Progenitor cell of endocrine pancreas (in vitro differentiated cells): ENCODE measurements at regions not wholly inside any gene's neighbourhood (a gene's known extent, or its start where the extent isn't known, plus 50 kb on each side); places are given as distances from the start of the nearest gene placed in this dataset.
"Not testable (repeated sequence)": the region's sequence is repeated elsewhere in the genome, so short reads cannot be mapped to it uniquely, and the experiment has no call there.

ENCODE experiments used
- DNase-seq: peaks from one replicate; pipeline ENCODE4 v3.0.0; 2021; ENCODE audit warnings: low spot score; ENCODE audit not compliant: unreplicated experiment
- H3K27ac Mint-ChIP-seq: 2 replicates; pipeline ENCODE4 v1.8.0; 2021; ENCODE audit warnings: mild to moderate bottlenecking, moderate library complexity, mixed read lengths
- H3K27me3 Mint-ChIP-seq: 2 replicates; pipeline ENCODE4 v1.8.0; 2021; ENCODE audit warnings: mixed read lengths
- H3K36me3 Mint-ChIP-seq: 2 replicates; pipeline ENCODE4 v1.8.0; 2022; ENCODE audit warnings: mixed read lengths; ENCODE audit not compliant: insufficient read depth
- H3K4me1 Mint-ChIP-seq: 2 replicates; pipeline ENCODE4 v1.8.0; 2021; ENCODE audit warnings: low read depth, mixed read lengths
- H3K4me3 Mint-ChIP-seq: 2 replicates; pipeline ENCODE4 v1.8.0; 2021; ENCODE audit warnings: low read depth, mild to moderate bottlenecking, moderate library complexity, mixed read lengths
- H3K9me3 Mint-ChIP-seq: 2 replicates; pipeline ENCODE4 v1.8.0; 2021; ENCODE audit warnings: low read depth, mixed read lengths
- TF ChIP-seq, protein P1 (sequence below): fragments of 200-600 bp; sonication (generic); IDR thresholded peaks from one replicate; pipeline ENCODE4 v1.5.0; 2021; ENCODE audit warnings: antibody characterized with exemption, mild to moderate bottlenecking; ENCODE audit not compliant: unreplicated experiment

DNA sequence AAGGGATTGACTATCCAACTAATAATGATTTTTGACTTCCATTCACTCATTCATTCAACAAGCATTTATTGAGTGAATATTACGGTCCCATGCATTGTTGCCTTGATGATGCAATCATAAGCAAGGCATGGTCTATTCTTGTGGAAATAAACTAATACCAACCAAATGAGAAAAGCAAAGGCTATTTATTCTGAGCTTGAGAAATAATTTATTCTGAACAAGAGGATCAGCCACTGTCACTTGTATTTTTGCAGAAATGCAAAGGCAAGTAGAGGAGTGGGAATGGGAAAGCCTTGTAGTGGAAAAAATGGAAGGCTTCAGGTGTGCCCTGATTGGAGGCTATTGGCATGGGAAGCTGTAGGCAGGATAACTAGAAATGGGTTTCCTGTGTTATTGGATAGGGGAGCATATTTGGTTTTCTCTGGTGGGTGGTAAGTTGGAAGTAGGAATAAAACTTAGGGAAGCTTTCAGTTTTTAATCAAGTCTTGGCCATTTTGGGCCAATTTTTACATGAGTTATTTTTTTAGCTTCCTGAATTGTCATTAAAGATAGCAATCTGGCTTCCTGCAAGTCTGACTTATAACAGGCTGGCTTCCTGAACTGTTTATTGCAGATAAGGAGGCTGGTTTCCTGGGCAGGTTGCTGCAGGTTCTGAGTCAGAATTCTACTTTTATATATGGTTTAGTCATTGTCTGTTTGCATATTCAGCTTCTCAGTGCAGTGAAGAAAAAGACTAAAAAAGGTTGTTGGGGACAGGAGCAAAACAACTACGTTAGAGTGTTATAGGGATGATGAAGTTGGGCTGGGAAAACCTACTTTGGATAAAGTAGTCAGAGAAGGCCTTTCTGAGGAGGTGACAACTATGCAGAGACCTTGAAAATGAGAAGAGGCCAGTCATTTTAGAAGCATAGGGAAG is 106.7 kb downstream of the APIP start:
- H3K4me3 Mint-ChIP-seq, result no peak overlapping the region
- no peaks in the 10 kb centered on the region for H3K27me3 Mint-ChIP-seq
- H3K36me3 Mint-ChIP-seq, result peaks cover 40% of the 10 kb centered on the region
- TF ChIP-seq, protein P1, sequence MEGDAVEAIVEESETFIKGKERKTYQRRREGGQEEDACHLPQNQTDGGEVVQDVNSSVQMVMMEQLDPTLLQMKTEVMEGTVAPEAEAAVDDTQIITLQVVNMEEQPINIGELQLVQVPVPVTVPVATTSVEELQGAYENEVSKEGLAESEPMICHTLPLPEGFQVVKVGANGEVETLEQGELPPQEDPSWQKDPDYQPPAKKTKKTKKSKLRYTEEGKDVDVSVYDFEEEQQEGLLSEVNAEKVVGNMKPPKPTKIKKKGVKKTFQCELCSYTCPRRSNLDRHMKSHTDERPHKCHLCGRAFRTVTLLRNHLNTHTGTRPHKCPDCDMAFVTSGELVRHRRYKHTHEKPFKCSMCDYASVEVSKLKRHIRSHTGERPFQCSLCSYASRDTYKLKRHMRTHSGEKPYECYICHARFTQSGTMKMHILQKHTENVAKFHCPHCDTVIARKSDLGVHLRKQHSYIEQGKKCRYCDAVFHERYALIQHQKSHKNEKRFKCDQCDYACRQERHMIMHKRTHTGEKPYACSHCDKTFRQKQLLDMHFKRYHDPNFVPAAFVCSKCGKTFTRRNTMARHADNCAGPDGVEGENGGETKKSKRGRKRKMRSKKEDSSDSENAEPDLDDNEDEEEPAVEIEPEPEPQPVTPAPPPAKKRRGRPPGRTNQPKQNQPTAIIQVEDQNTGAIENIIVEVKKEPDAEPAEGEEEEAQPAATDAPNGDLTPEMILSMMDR, result no peak
- no peak overlapping the region for H3K27ac Mint-ChIP-seq
- H3K9me3 Mint-ChIP-seq, result peaks cover 15% of the 10 kb centered on the region
- no peak for DNase-seq
- peaks cover 8% of the 10 kb centered on the region for H3K4me1 Mint-ChIP-seq

DNA sequence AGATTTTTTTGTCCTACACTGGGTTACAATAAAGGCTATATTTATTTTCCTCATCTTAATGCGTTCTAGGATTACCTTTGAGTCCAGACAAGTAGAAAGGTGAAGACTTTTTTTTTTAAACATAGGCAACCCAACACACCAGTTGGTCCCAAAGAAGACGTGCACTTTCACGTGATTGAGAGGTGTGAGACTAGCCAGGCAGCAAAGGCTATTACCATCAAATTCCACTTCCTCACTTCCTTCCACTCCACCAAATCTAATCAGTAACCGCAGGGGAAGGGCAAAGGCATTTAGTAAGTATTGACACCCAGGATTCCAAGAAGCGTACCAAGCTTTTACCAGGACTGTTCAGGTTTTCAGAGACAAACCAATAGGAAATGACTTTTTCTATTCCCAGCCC is 109.3 kb downstream of the APIP start:
- TF ChIP-seq, protein P1, result no peak
- no peak overlapping the region for H3K27ac Mint-ChIP-seq
- H3K9me3 Mint-ChIP-seq, result peaks cover 5% of the 10 kb centered on the region

DNA sequence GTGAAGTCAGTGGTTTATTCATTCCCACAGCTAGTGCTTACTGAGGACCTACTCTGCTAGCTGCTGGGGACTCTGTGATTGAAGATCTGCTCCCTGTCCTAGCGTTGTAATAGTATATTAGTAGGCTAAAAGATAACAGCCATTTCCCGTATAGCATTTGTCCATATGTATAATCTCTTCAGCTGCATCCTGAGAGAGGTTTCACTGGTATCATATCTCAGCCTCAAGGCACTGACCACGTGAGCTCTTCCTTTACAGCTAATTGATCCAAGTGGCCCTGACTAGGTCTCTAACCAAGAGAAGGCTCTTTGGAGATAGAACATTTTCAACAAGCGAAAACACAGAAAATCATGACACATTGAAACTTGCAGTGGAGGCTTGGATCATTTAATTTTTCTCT is 110.2 kb downstream of the APIP start:
- TF ChIP-seq, protein P1, result no peak
- Mint-ChIP-seq H3K27ac (no peak overlapping the region), H3K36me3 (peaks cover 33% of the 10 kb centered on the region), H3K4me1 (peaks cover 17% of the 10 kb centered on the region), H3K4me3 (no peak overlapping the region), H3K9me3 (peaks cover 3% of the 10 kb centered on the region), H3K27me3 (no peaks in the 10 kb centered on the region)
- DNase-seq, result no peak

More for the DNA sequence above, 109.3 kb downstream of the APIP start:
- no peak overlapping the region for H3K4me3 Mint-ChIP-seq
- H3K27me3 Mint-ChIP-seq, result no peaks in the 10 kb centered on the region
- peaks cover 34% of the 10 kb centered on the region for H3K36me3 Mint-ChIP-seq
- H3K4me1 Mint-ChIP-seq, result peaks cover 16% of the 10 kb centered on the region
- DNase-seq, result no peak

DNA sequence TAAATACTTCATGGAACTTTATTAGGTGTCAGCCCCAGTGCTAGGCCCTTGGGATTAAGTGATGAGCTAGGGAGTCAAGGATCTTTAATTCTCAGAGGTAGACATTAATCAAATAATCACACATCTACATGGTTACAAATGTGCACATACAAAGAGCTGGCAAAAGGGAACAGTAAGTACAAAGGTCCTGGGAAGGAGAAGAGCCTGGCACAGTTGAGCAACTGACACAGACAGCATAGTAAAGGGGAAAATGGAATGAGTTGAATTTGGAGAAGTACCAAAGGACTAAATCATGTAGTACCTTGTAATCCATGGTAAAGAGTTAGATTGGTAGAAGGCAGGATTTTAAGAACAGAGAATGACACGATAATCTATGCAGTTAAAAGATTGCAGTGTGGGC is 116.3 kb downstream of the APIP start:
- TF ChIP-seq, protein P1, result no peak

DNA sequence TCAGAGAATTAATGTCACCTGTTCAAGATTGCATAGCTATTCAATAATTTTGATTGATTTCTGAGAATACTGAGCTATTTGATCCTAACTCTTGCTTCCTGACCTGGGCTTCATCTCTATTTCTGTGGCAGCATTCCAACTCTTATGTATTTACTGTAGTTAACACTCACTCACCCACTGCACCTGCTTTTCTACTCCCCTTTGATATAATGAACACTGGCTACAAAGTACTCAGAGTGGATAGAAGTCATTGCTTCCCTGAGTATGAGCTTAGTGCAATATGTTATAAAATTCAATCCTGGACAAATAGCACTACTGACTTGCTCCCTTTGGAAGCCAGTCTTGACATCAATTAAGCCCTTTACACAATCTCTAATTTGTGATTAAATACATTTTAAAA is 117.2 kb downstream of the APIP start:
- peaks cover 49% of the 10 kb centered on the region for H3K36me3 Mint-ChIP-seq
- TF ChIP-seq, protein P1, result no peak

More for the DNA sequence above, 116.3 kb downstream of the APIP start:
- Mint-ChIP-seq H3K9me3 (peaks cover 7% of the 10 kb centered on the region), H3K4me3 (no peak overlapping the region), H3K4me1 (peaks cover 20% of the 10 kb centered on the region), H3K36me3 (peaks cover 47% of the 10 kb centered on the region), H3K27ac (no peak overlapping the region), H3K27me3 (no peaks in the 10 kb centered on the region)
- no peak for DNase-seq

DNA sequence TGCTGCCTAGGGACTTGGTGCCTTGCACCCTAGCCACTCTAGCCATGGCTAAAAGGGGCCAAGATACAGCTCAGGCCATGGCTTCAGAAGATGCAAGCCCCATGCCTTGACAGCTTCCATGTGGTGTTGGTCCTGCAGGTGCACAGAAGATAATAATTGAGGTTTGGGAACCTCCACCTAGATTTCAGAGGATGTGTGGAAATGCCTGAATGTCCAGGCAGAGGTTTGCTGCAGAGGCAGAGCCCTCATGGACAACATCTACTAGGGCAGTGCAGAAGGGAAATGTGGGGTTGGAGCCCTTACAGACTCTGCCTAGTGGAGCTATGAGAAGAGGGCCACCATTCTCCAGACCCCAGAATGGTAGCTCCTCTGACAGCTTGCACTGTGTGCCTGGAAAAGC is 118.7 kb downstream of the APIP start:
- peaks cover 45% of the 10 kb centered on the region for H3K36me3 Mint-ChIP-seq
- not testable (repeated sequence) for H3K27me3 Mint-ChIP-seq, H3K27ac Mint-ChIP-seq, DNase-seq, H3K4me3 Mint-ChIP-seq
- H3K4me1 Mint-ChIP-seq, result peaks cover 20% of the 10 kb centered on the region
- peaks cover 10% of the 10 kb centered on the region for H3K9me3 Mint-ChIP-seq

More for the DNA sequence above, 117.2 kb downstream of the APIP start:
- Mint-ChIP-seq H3K27me3 (no peaks in the 10 kb centered on the region), H3K9me3 (peaks cover 13% of the 10 kb centered on the region), H3K4me3 (no peak overlapping the region), H3K4me1 (peaks cover 12% of the 10 kb centered on the region), H3K27ac (no peak overlapping the region)
- DNase-seq, result no peak
